Skeletal muscle tissue (tissue), 3 donors: ENCODE measurements at regions not wholly inside any gene's neighbourhood (a gene's known extent, or its start where the extent isn't known, plus 50 kb on each side); places are given as distances from the start of the nearest gene placed in this dataset.

Experiments
- H3K27ac ChIP-seq: one replicate; pipeline ENCODE4 v1.7.0; 2013; ENCODE audit warnings: mild to moderate bottlenecking, low read depth, low read length, inconsistent platforms
- H3K27me3 ChIP-seq, 3 donors: one replicate each; pipeline ENCODE4 v1.7.0; 2013; ENCODE audit warnings: low read length in 3 of 3; ENCODE audit not compliant: control insufficient read depth in 3 of 3, insufficient read depth in 3 of 3
- H3K36me3 ChIP-seq, 3 donors: one replicate each; pipeline ENCODE4 v1.7.0; 2013; ENCODE audit warnings: low read length in 3 of 3; ENCODE audit not compliant: control insufficient read depth in 3 of 3, insufficient read depth in 3 of 3
- H3K4me1 ChIP-seq, 3 donors: one replicate each; pipeline ENCODE4 v1.7.0; 2013; ENCODE audit warnings: low read length in 3 of 3, mild to moderate bottlenecking in 3 of 3; ENCODE audit not compliant: control insufficient read depth in 3 of 3, insufficient read depth in 3 of 3
- H3K4me3 ChIP-seq, 3 donors: one replicate each; pipeline ENCODE4 v1.7.0; 2013; ENCODE audit warnings: low read length in 3 of 3
- H3K9ac ChIP-seq, 3 donors: one replicate each; pipeline ENCODE4 v1.7.0; 2013; ENCODE audit warnings: low read length in 3 of 3, mild to moderate bottlenecking in 3 of 3, moderate library complexity in 2 of 3, low read depth in 1 of 3
- H3K9me3 ChIP-seq, 3 donors: one replicate each; pipeline ENCODE4 v1.7.0; 2013; ENCODE audit warnings: low read length in 3 of 3; ENCODE audit not compliant: control insufficient read depth in 3 of 3
- donor health status: Osteomylitis.

- Histone ChIP-seq H3K9me3 (no peaks in the 10 kb centered on the region), H3K36me3 (no peaks in the 10 kb centered on the region), H3K27me3 (no peaks in the 10 kb centered on the region), H3K4me1 (no peaks in the 10 kb centered on the region), H3K9ac (no peak overlapping the region), H3K4me3 (no peak overlapping the region), H3K27ac (no peak overlapping the region)
Measured at GRCh38 chr3:106789276-106789675, 588.0 kb upstream of the CCDC54 start.

GRCh38 chr3:106792716-106793115, 584.5 kb upstream of the CCDC54 start:
- no peak overlapping the region for H3K9ac ChIP-seq
- H3K27me3 ChIP-seq = no peaks in the 10 kb centered on the region
- H3K4me1 ChIP-seq = no peaks in the 10 kb centered on the region
- H3K36me3 ChIP-seq = no peaks in the 10 kb centered on the region
- no peak overlapping the region for H3K4me3 ChIP-seq
- no peaks in the 10 kb centered on the region for H3K9me3 ChIP-seq
- H3K27ac ChIP-seq = no peak overlapping the region

GRCh38 chr3:106794442-106794841, 582.8 kb upstream of the CCDC54 start:
- Histone ChIP-seq H3K27me3 (no peaks in the 10 kb centered on the region), H3K27ac (no peak overlapping the region), H3K36me3 (no peaks in the 10 kb centered on the region), H3K9ac (no peak overlapping the region), H3K4me3 (no peak overlapping the region), H3K4me1 (no peaks in the 10 kb centered on the region), H3K9me3 (no peaks in the 10 kb centered on the region)

GRCh38 chr3:106795553-106795952, 581.7 kb upstream of the CCDC54 start:
- Histone ChIP-seq H3K36me3 (no peaks in the 10 kb centered on the region), H3K4me3 (no peak overlapping the region), H3K9ac (no peak overlapping the region), H3K27ac (no peak overlapping the region), H3K27me3 (no peaks in the 10 kb centered on the region), H3K9me3 (no peaks in the 10 kb centered on the region), H3K4me1 (no peaks in the 10 kb centered on the region)

DNA sequence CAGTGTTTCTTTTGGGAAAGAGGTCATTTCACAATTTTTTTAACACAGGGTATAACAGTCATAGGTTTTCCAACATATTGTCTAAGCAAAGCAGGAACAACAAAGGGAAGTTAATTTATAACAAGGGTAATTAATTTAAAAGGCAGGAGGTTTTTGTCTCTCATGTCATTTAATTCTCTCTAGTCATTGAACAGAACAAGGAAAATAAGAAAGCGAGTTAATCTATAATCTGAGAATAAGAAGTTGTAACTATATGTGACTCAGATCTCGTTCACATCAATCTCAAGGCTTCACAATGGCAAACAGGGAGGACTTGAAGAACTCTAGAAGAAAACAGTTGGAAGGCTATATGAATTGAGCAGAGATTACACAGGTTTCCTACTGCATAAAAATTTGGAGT, 579.8 kb upstream of the CCDC54 start:
- Histone ChIP-seq H3K9ac (no peak overlapping the region), H3K4me1 (no peaks in the 10 kb centered on the region), H3K27ac (no peak overlapping the region), H3K36me3 (no peaks in the 10 kb centered on the region), H3K4me3 (no peak overlapping the region), H3K27me3 (no peaks in the 10 kb centered on the region), H3K9me3 (no peaks in the 10 kb centered on the region)

DNA sequence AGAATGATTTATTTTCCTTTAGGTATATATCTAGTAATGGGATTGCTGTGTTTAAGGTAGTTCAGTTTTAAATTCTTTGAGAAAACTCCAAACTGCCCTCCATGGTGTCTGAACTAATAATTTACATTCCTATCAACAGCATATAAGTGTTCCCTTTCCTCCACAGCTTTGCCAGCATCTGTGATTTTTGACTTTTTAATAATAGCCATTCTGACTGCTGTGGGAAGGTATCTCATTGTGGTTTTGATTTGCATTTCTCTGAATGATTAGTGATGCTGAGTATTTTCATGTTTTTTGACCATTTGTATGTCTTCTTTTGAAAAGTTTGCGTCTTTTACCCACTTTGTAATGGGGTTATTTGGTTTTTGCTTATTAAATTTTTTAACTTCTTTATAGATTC, 571.6 kb upstream of the CCDC54 start:
- no peaks in the 10 kb centered on the region for H3K4me1 ChIP-seq
- H3K27ac ChIP-seq = no peak overlapping the region
- no peaks in the 10 kb centered on the region for H3K9me3 ChIP-seq
- H3K4me3 ChIP-seq = no peak overlapping the region
- no peaks in the 10 kb centered on the region for H3K27me3 ChIP-seq
- H3K36me3 ChIP-seq = no peaks in the 10 kb centered on the region
- H3K9ac ChIP-seq = no peak overlapping the region

DNA sequence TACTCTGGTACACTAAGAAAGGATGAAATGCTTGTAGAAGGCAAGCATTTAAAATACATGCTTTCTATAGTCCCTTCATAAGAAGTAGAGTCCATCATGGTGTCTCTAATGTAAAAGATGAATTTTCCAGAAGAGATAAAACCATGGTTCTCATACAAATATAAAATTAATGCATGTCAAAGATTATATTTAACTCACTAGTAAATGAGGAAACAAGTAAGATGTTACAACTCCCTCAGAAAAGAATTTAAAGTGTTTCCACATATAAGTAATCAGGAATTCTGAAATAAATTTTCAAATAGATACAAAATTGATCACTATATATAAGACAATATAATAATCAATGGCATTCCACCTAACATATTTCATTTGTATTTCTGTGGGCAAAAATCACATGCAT, 570.3 kb upstream of the CCDC54 start:
- peaks cover 0 to 3% (median 0%) of the 10 kb centered on the region in 3 donors for H3K4me1 ChIP-seq
- H3K4me3 ChIP-seq = no peak overlapping the region
- no peak overlapping the region for H3K9ac ChIP-seq
- H3K27me3 ChIP-seq = no peaks in the 10 kb centered on the region
- H3K9me3 ChIP-seq = no peaks in the 10 kb centered on the region
- no peaks in the 10 kb centered on the region for H3K36me3 ChIP-seq
- H3K27ac ChIP-seq = no peak overlapping the region

- Histone ChIP-seq H3K4me1 (peaks cover 0 to 5% (median 2%) of the 10 kb centered on the region in 3 donors), H3K27ac (no peak overlapping the region), H3K4me3 (no peak overlapping the region), H3K9ac (no peak overlapping the region), H3K36me3 (no peaks in the 10 kb centered on the region), H3K9me3 (no peaks in the 10 kb centered on the region), H3K27me3 (no peaks in the 10 kb centered on the region)
Measured at GRCh38 chr3:106809041-106809440, 568.2 kb upstream of the CCDC54 start.

GRCh38 chr3:106809623-106810299, 567.5 kb upstream of the CCDC54 start:
- H3K9me3 ChIP-seq = no peaks in the 10 kb centered on the region
- no peaks in the 10 kb centered on the region for H3K27me3 ChIP-seq
- no peak overlapping the region for H3K9ac ChIP-seq
- H3K27ac ChIP-seq = no peak overlapping the region
- H3K36me3 ChIP-seq = no peaks in the 10 kb centered on the region
- peaks cover 2 to 9% (median 7%) of the 10 kb centered on the region in 3 donors for H3K4me1 ChIP-seq
- H3K4me3 ChIP-seq = no peak overlapping the region

DNA sequence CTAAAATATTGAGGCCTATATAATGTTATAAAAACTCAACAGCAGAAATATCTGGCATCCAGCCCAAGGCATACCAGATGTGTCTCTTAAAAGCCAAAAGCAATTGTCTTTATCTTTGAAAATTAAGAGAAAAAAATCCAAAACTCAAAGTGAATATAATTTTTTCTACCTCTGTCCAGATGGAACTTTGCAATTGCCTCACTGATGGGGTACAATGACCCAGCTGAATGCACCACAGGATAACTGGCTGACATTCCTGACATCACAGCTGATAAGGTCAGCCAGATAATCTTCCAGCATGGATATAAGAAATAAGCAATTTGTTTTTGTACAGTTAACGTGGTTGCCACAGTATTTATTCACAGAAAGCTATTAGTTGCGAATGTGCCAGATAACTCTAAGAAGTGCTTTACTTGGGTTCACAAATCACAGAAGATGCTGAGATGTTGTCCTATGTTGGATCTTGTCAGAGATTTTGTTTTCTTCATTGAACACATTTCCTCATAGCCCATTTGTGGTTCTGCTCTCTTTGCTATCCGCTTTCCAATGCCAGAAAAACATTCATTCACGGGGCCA, 566.9 kb upstream of the CCDC54 start:
- Histone ChIP-seq H3K27me3 (no peaks in the 10 kb centered on the region), H3K27ac (no peak overlapping the region), H3K4me3 (no peak overlapping the region), H3K36me3 (no peaks in the 10 kb centered on the region), H3K9ac (no peak overlapping the region), H3K4me1 (peaks cover 2 to 9% (median 7%) of the 10 kb centered on the region in 3 donors), H3K9me3 (no peaks in the 10 kb centered on the region)
